A549 (cell line): ENCODE measurements at regions not wholly inside any gene's neighbourhood (a gene's known extent, or its start where the extent isn't known, plus 50 kb on each side); places are given as distances from the start of the nearest gene placed in this dataset.

ENCODE experiments used
- ATAC-seq, 2 experiments: fragments of 200-7000 bp in 1 of 2; fragments of >200 bp in 1 of 2; cut with Nextera tagmentation in 1 of 2; cut with Tn5 transposase in 1 of 2; 3 replicates each; pipeline versions ENCODE4 v1.8.0 to v1.9.1; 2018 to 2020; ENCODE audit warnings: mild to moderate bottlenecking in 1 of 2, moderate library complexity in 1 of 2
- CTCF ChIA-PET: fragments of 300-600 bp; sonication (Branson Sonifier 250); formaldehyde crosslinking; extraction: SDS; loops from one replicate; lab custom pipeline; 2021; ENCODE audit warnings: antibody characterized with exemption, inconsistent platforms; lab: Yijun Ruan, JAX
- POLR2A ChIA-PET: fragments of 350-600 bp; formaldehyde crosslinking; extraction: SDS; loops from one replicate; lab custom pipeline; 2021; ENCODE audit warnings: antibody characterized with exemption, inconsistent platforms; lab: Yijun Ruan, JAX
- DNase-seq, 2 experiments: peaks; one replicate each; pipeline versions ENCODE4 v3.0.0 to v3.0.0-alpha.2; 2011 to 2016; ENCODE audit warnings: low read depth in 1 of 2, low spot score in 1 of 2
- FAIRE-seq: peaks from 2 replicates; lab custom pipeline; 2011; peaks lifted over from hg19 to GRCh38; lab: Jason Lieb, UNC
- H3K27ac ChIP-seq, 2 experiments: fragments of >200 bp; sonication (Bioruptor Twin); formaldehyde crosslinking; 3 replicates each; pipeline ENCODE4 v1.5.1; 2016 to 2017
- H3K4me1 ChIP-seq: fragments of >200 bp; sonication (Bioruptor Twin); formaldehyde crosslinking; 3 replicates; pipeline ENCODE4 v1.6.1; 2016
- H3K4me2 ChIP-seq: fragments of >200 bp; sonication (Bioruptor Twin); formaldehyde crosslinking; 3 replicates; pipeline ENCODE4 v1.6.1; 2016
- H3K4me3 ChIP-seq: fragments of >200 bp; sonication (Bioruptor Twin); formaldehyde crosslinking; 3 replicates; pipeline ENCODE4 v1.5.1; 2016
- H3K9me3 ChIP-seq: fragments of >200 bp; sonication (Bioruptor Twin); formaldehyde crosslinking; 3 replicates; pipeline ENCODE4 v1.6.1; 2016
- CBX8 ChIP-seq: fragments of 200-600 bp; sonication (generic); IDR thresholded peaks from 2 replicates; pipeline ENCODE4 v1.6.1; 2016
- CEBPB ChIP-seq, 2 experiments: fragments of >200 bp in 1 of 2; sonication (Bioruptor Twin) in 1 of 2; formaldehyde crosslinking in 1 of 2; IDR thresholded peaks; 2 replicates each; pipeline ENCODE4 v1.6.1; 2012 to 2016
- CHD4 ChIP-seq: fragments of 200-600 bp; sonication (generic); IDR thresholded peaks from 2 replicates; pipeline ENCODE4 v1.6.1; 2016; ENCODE audit warnings: antibody characterized with exemption, mild to moderate bottlenecking, borderline replicate concordance
- EHF ChIP-seq: fragments of 250-450 bp; sonication (Bioruptor Pico); IDR thresholded peaks from 2 replicates; pipeline ENCODE4 v1.5.0; 2020; ENCODE audit warnings: mild to moderate bottlenecking
- EHMT2 ChIP-seq: fragments of 200-600 bp; sonication (generic); IDR thresholded peaks from 2 replicates; pipeline ENCODE4 v1.6.1; 2016; ENCODE audit warnings: antibody characterized with exemption, low read depth, mild to moderate bottlenecking, moderate library complexity
- ESRRA ChIP-seq: fragments of 150-350 bp; IDR thresholded peaks from 2 replicates; pipeline ENCODE4 v1.6.1; 2014; ENCODE audit warnings: mild to moderate bottlenecking, low read length, borderline replicate concordance
- FOXS1 ChIP-seq: fragments of 250-450 bp; sonication (Bioruptor Pico); IDR thresholded peaks from 2 replicates; pipeline ENCODE4 v1.5.0; 2020; ENCODE audit warnings: mild to moderate bottlenecking, moderate library complexity
- GATA3 ChIP-seq: IDR thresholded peaks from 2 replicates; pipeline ENCODE4 v1.6.1; 2012; ENCODE audit warnings: borderline replicate concordance
- HEYL ChIP-seq: fragments of 250-450 bp; sonication (Bioruptor Pico); IDR thresholded peaks from 2 replicates; pipeline ENCODE4 v1.8.0; 2021; ENCODE audit warnings: mild to moderate bottlenecking, moderate library complexity
- JUN ChIP-seq, 2 experiments: fragments of >200 bp; sonication (Bioruptor Twin); formaldehyde crosslinking; IDR thresholded peaks; 2 replicates in 1 of 2; 3 replicates in 1 of 2; pipeline ENCODE4 v1.6.1; 2016 to 2017
- JUNB ChIP-seq: fragments of >200 bp; sonication (Bioruptor Twin); formaldehyde crosslinking; IDR thresholded peaks from 2 replicates; pipeline ENCODE4 v1.6.1; 2016
- NFE2L2 ChIP-seq: fragments of 150-350 bp; conservative IDR thresholded peaks from 2 replicates; pipeline ENCODE4 v1.6.1; 2014; ENCODE audit warnings: low read length
- NPAS2 ChIP-seq: fragments of 250-450 bp; sonication (Bioruptor Pico); IDR thresholded peaks from 2 replicates; pipeline ENCODE4 v1.8.0; 2022; ENCODE audit warnings: mild to moderate bottlenecking, moderate library complexity, borderline replicate concordance
- NR3C1 ChIP-seq: fragments of >200 bp; sonication (Bioruptor Twin); formaldehyde crosslinking; IDR thresholded peaks from 3 replicates; pipeline ENCODE4 v1.6.1; 2017
- RARB ChIP-seq: fragments of 250-450 bp; sonication (Bioruptor Pico); IDR thresholded peaks from 2 replicates; pipeline ENCODE4 v1.8.0; 2021; ENCODE audit warnings: mild to moderate bottlenecking, moderate library complexity
- RCOR1 ChIP-seq: fragments of 150-350 bp; IDR thresholded peaks from 2 replicates; pipeline ENCODE4 v1.6.1; 2014; ENCODE audit warnings: antibody characterized with exemption, low read length, low read depth
- RNF2 ChIP-seq: fragments of 200-600 bp; sonication (generic); IDR thresholded peaks from 2 replicates; pipeline ENCODE4 v1.6.1; 2016; ENCODE audit warnings: low read depth, mild to moderate bottlenecking, antibody characterized with exemption, moderate library complexity, borderline replicate concordance
- SREBF2 ChIP-seq: fragments of 450-650 bp; IDR thresholded peaks from 2 replicates; pipeline ENCODE4 v1.6.1; 2014; ENCODE audit warnings: mild to moderate bottlenecking, moderate library complexity
- WGBS: methylation state at CpG from one replicate; pipeline ENCODE4 v1.1.6; 2017; ENCODE audit errors: missing lambda C conversion rate; 5-methylcytosine and 5-hydroxymethylcytosine counted together
- TF ChIP-seq, protein P1 (sequence below): fragments of 200-600 bp; sonication (generic); IDR thresholded peaks from 2 replicates; pipeline ENCODE4 v1.6.1; 2016; ENCODE audit warnings: antibody characterized with exemption, mild to moderate bottlenecking, moderate library complexity
- TF ChIP-seq, protein P2 (sequence below): IDR thresholded peaks from 2 replicates; pipeline ENCODE4 v1.6.1; 2012
- TF ChIP-seq, protein P3 (sequence below): fragments of 450-650 bp; IDR thresholded peaks from 2 replicates; pipeline ENCODE4 v1.6.1; 2014; ENCODE audit warnings: antibody characterized with exemption
- TF ChIP-seq, protein P4 (sequence below): fragments of >200 bp; sonication (Bioruptor Twin); formaldehyde crosslinking; IDR thresholded peaks from 3 replicates; pipeline ENCODE4 v1.6.1; 2016
- TF ChIP-seq, protein P5 (sequence below): fragments of >200 bp; sonication (Bioruptor Twin); formaldehyde crosslinking; IDR thresholded peaks from 3 replicates; pipeline ENCODE4 v1.5.1; 2016
- TF ChIP-seq, protein P6 (sequence below): fragments of 150-350 bp; IDR thresholded peaks from 2 replicates; pipeline ENCODE4 v1.6.1; 2014; ENCODE audit warnings: low read depth, mild to moderate bottlenecking, low read length

DNA sequence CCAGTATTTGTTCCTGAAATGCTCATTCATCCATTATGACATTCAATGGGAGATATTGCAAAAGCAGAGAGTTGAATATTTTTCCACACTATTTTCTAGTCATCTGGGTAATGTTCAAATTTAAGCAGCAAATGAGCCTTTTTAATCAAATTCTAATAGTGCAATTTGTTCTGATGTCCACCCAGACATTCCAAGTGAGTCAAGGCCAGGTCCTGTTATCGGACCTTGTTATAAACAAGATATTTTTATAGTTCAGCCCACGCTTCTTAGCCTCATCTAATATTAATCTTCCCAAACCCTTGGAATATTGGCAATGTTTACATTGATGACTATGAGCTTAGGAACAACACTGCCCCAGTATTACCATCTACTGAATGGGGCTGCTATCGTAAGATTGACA lies 500.1 kb upstream of the PHF14 start:
- Histone ChIP-seq H3K4me2 (no peak overlapping the region), H3K4me3 (no peak overlapping the region), H3K4me1 (no peaks in the 10 kb centered on the region)
- ChIA-PET CTCF (no interaction called here), POLR2A (no interaction called here)
- FAIRE-seq (no peak), ATAC-seq (no peak), DNase-seq (no peak)
- TF ChIP-seq NPAS2 (CRISPR knock-in tag) (no peak), FOXS1 (no peak), RCOR1 (no peak), RNF2 (no peak)
- TF ChIP-seq, all 56 proteins: peak for 0
- Histone ChIP-seq H3K9me3 (no peaks in the 10 kb centered on the region), H3K27ac (no peak overlapping the region)
- 6% methylated on average over 3 of the region's 3 CpGs for WGBS

DNA sequence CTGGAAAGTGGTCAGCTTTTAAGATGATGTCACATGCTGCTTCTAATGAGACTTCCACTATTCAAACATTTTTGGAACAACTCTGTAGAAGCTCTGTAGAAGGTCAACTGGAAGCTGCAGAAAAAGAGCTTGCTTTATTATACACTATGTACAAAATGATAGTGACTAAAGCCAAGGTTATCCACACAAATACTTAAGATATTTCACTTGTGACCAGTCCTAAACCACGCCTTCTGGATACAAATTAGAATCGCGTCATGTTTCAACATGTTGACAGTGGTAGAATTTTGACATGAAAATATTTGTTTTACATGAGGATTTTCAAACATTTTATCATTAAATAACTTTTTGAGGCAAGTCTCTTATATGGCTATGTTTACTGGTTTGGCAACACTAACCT lies 499.6 kb upstream of the PHF14 start:
- H3K4me1 ChIP-seq, result no peaks in the 10 kb centered on the region
- 21% methylated on average over 3 of the region's 3 CpGs for WGBS
- ATAC-seq (no peak), DNase-seq (peak in 1 of 2 experiments; percentile 1), FAIRE-seq (no peak)
- POLR2A ChIA-PET, result no interaction called here
- no peak overlapping the region for H3K4me3 ChIP-seq
- H3K4me2 ChIP-seq, result no peak overlapping the region
- H3K9me3 ChIP-seq, result no peaks in the 10 kb centered on the region
- H3K27ac ChIP-seq, result no peak overlapping the region
- TF ChIP-seq, protein P1, sequence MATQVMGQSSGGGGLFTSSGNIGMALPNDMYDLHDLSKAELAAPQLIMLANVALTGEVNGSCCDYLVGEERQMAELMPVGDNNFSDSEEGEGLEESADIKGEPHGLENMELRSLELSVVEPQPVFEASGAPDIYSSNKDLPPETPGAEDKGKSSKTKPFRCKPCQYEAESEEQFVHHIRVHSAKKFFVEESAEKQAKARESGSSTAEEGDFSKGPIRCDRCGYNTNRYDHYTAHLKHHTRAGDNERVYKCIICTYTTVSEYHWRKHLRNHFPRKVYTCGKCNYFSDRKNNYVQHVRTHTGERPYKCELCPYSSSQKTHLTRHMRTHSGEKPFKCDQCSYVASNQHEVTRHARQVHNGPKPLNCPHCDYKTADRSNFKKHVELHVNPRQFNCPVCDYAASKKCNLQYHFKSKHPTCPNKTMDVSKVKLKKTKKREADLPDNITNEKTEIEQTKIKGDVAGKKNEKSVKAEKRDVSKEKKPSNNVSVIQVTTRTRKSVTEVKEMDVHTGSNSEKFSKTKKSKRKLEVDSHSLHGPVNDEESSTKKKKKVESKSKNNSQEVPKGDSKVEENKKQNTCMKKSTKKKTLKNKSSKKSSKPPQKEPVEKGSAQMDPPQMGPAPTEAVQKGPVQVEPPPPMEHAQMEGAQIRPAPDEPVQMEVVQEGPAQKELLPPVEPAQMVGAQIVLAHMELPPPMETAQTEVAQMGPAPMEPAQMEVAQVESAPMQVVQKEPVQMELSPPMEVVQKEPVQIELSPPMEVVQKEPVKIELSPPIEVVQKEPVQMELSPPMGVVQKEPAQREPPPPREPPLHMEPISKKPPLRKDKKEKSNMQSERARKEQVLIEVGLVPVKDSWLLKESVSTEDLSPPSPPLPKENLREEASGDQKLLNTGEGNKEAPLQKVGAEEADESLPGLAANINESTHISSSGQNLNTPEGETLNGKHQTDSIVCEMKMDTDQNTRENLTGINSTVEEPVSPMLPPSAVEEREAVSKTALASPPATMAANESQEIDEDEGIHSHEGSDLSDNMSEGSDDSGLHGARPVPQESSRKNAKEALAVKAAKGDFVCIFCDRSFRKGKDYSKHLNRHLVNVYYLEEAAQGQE, result no peak
- TF ChIP-seq, protein P2, sequence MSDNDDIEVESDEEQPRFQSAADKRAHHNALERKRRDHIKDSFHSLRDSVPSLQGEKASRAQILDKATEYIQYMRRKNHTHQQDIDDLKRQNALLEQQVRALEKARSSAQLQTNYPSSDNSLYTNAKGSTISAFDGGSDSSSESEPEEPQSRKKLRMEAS, result no peak
- no peak for TF ChIP-seq ESRRA
- no peak for TF ChIP-seq RCOR1
- no peak for TF ChIP-seq RARB (CRISPR knock-in tag)
- TF ChIP-seq, all 56 proteins: peak for 0
- CTCF ChIA-PET, result no interaction called here

DNA sequence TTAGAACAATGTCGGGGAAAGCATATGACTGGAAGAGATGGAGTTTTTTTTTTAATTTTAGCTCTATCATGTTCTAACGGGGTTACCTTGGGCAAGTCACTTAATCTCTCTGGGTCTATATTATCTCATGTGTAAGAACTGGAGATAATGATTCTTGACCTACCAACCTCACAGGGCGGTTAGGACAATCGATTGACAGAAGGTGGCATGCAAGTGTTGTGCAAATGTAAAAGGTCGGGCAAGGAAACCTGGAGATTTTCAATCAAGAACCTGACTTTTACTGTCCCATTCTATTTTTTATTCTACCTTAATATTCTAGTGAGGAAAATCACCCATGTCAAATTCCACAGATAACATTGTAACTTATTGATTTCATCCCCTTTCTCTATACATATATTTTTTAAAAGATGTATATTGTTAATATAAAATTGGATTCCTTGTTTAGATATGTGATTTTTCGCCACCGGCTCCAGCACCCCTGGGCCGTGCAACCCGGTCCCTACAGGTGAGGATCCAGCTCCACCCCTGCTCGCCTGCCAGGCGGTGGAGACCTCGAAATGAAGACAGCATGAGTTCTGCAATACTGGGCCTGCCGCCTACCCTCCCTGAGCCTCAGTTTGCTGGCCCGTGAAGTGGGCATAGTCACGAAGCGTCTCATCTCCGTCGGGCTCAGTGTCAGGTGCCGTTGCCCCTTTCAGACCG lies 497.6 kb upstream of the PHF14 start:
- Histone ChIP-seq H3K4me2 (no peak overlapping the region), H3K4me1 (no peaks in the 10 kb centered on the region), H3K27ac (no peak overlapping the region), H3K4me3 (no peak overlapping the region)
- DNase-seq (peak in 1 of 2 experiments; percentile 1), FAIRE-seq (no peak), ATAC-seq (no peak)
- ChIA-PET CTCF (no interaction called here), POLR2A (no interaction called here)
- no peak for TF ChIP-seq GATA3
- TF ChIP-seq NR3C1, result no peak
- TF ChIP-seq SREBF2, result no peak
- TF ChIP-seq FOXS1, result no peak
- TF ChIP-seq, protein P3, sequence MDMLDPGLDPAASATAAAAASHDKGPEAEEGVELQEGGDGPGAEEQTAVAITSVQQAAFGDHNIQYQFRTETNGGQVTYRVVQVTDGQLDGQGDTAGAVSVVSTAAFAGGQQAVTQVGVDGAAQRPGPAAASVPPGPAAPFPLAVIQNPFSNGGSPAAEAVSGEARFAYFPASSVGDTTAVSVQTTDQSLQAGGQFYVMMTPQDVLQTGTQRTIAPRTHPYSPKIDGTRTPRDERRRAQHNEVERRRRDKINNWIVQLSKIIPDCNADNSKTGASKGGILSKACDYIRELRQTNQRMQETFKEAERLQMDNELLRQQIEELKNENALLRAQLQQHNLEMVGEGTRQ, result no peak
- TF ChIP-seq HEYL (CRISPR knock-in tag), result no peak
- TF ChIP-seq CEBPB (IDR thresholded peaks at IDR 0.05), result no peak
- TF ChIP-seq, protein P4, sequence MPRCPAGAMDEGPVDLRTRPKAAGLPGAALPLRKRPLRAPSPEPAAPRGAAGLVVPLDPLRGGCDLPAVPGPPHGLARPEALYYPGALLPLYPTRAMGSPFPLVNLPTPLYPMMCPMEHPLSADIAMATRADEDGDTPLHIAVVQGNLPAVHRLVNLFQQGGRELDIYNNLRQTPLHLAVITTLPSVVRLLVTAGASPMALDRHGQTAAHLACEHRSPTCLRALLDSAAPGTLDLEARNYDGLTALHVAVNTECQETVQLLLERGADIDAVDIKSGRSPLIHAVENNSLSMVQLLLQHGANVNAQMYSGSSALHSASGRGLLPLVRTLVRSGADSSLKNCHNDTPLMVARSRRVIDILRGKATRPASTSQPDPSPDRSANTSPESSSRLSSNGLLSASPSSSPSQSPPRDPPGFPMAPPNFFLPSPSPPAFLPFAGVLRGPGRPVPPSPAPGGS, result no peak
- no peak for TF ChIP-seq JUN (IDR thresholded peaks at IDR 0.05)
- no peak for TF ChIP-seq CHD4
- no peak for TF ChIP-seq NFE2L2
- TF ChIP-seq EHF (CRISPR knock-in tag), result no peak
- TF ChIP-seq, protein P5, sequence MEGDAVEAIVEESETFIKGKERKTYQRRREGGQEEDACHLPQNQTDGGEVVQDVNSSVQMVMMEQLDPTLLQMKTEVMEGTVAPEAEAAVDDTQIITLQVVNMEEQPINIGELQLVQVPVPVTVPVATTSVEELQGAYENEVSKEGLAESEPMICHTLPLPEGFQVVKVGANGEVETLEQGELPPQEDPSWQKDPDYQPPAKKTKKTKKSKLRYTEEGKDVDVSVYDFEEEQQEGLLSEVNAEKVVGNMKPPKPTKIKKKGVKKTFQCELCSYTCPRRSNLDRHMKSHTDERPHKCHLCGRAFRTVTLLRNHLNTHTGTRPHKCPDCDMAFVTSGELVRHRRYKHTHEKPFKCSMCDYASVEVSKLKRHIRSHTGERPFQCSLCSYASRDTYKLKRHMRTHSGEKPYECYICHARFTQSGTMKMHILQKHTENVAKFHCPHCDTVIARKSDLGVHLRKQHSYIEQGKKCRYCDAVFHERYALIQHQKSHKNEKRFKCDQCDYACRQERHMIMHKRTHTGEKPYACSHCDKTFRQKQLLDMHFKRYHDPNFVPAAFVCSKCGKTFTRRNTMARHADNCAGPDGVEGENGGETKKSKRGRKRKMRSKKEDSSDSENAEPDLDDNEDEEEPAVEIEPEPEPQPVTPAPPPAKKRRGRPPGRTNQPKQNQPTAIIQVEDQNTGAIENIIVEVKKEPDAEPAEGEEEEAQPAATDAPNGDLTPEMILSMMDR, result no peak
- TF ChIP-seq CBX8, result no peak
- TF ChIP-seq, protein P6, sequence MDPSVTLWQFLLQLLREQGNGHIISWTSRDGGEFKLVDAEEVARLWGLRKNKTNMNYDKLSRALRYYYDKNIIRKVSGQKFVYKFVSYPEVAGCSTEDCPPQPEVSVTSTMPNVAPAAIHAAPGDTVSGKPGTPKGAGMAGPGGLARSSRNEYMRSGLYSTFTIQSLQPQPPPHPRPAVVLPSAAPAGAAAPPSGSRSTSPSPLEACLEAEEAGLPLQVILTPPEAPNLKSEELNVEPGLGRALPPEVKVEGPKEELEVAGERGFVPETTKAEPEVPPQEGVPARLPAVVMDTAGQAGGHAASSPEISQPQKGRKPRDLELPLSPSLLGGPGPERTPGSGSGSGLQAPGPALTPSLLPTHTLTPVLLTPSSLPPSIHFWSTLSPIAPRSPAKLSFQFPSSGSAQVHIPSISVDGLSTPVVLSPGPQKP, result no peak
- TF ChIP-seq EHMT2, result no peak
- TF ChIP-seq JUNB, result no peak
- TF ChIP-seq, all 56 proteins: peak for 0
- H3K9me3 ChIP-seq, result no peaks in the 10 kb centered on the region
- 38% methylated on average over 17 of the region's 20 CpGs for WGBS
